ENCODE measurements at regions not wholly inside any gene's neighbourhood (a gene's known extent, or its start where the extent isn't known, plus 50 kb on each side); places are given as distances from the start of the nearest gene placed in this dataset.

- no peaks in the 10 kb centered on the region for H3K27me3 Mint-ChIP-seq
- H3K36me3 Mint-ChIP-seq = no peaks in the 10 kb centered on the region
- H3K4me3 Mint-ChIP-seq = no peak overlapping the region
- H3K27ac Mint-ChIP-seq = no peak overlapping the region
- H3K27ac ChIP-seq (ENCODE audit: insufficient read depth, low read length, poor library complexity, severe bottlenecking) = no peak overlapping the region
- H3K4me1 ChIP-seq (ENCODE audit: control insufficient read depth, insufficient read depth, low read length, poor library complexity, severe bottlenecking) = no peaks in the 10 kb centered on the region
- H3K9me3 ChIP-seq (ENCODE audit: control insufficient read depth in 2 of 2, low read length in 2 of 2) = no peaks in the 10 kb centered on the region
- peaks cover 0 to 9% (median 4%) of the 10 kb centered on the region in 7 donors for H3K9me3 Mint-ChIP-seq
- no peaks in the 10 kb centered on the region for H3K27me3 ChIP-seq (ENCODE audit: control insufficient read depth, insufficient read depth, low read length)
- no peak overlapping the region for H3K4me3 ChIP-seq (ENCODE audit: low read depth, low read length)
- ATAC-seq (ENCODE audit: low read depth in 2 of 2) = no peak
- no peaks in the 10 kb centered on the region for H3K4me1 Mint-ChIP-seq
- no peaks in the 10 kb centered on the region for H3K36me3 ChIP-seq (ENCODE audit: control insufficient read depth, insufficient read depth, low read length)
- no peak for DNase-seq
These were observed 553.1 kb downstream of the ZNF608 start for GRCh38 chr5:124193371-124193789.

- H3K9me3 Mint-ChIP-seq = peaks cover 0 to 5% (median 4%) of the 10 kb centered on the region in 7 donors
- H3K4me1 ChIP-seq (ENCODE audit: control insufficient read depth, insufficient read depth, low read length, poor library complexity, severe bottlenecking) = no peaks in the 10 kb centered on the region
- no peak for ATAC-seq (ENCODE audit: low read depth in 2 of 2)
These were observed 553.7 kb downstream of the ZNF608 start for GRCh38 chr5:124192716-124193115.

GRCh38 chr5:124185716-124186115, 560.7 kb downstream of the ZNF608 start:
- H3K4me1 Mint-ChIP-seq = no peaks in the 10 kb centered on the region
- Histone ChIP-seq H3K27ac (ENCODE audit: insufficient read depth, low read length, poor library complexity, severe bottlenecking) (no peak overlapping the region), H3K36me3 (ENCODE audit: control insufficient read depth, insufficient read depth, low read length) (no peaks in the 10 kb centered on the region), H3K27me3 (ENCODE audit: control insufficient read depth, insufficient read depth, low read length) (no peaks in the 10 kb centered on the region), H3K9me3 (ENCODE audit: control insufficient read depth in 2 of 2, low read length in 2 of 2) (no peaks in the 10 kb centered on the region), H3K4me3 (ENCODE audit: low read depth, low read length) (no peak overlapping the region), H3K4me1 (ENCODE audit: control insufficient read depth, insufficient read depth, low read length, poor library complexity, severe bottlenecking) (no peaks in the 10 kb centered on the region)
- DNase-seq (no peak), ATAC-seq (ENCODE audit: low read depth in 2 of 2) (no peak)
- H3K4me3 Mint-ChIP-seq = no peak overlapping the region
- H3K27ac Mint-ChIP-seq = no peak overlapping the region
- H3K27me3 Mint-ChIP-seq = no peaks in the 10 kb centered on the region
- no peaks in the 10 kb centered on the region for H3K36me3 Mint-ChIP-seq
- H3K9me3 Mint-ChIP-seq = peaks cover 0 to 15% (median 4%) of the 10 kb centered on the region in 7 donors

More at GRCh38 chr5:124192716-124193115, 553.7 kb downstream of the ZNF608 start:
- Mint-ChIP-seq H3K4me3 (no peak overlapping the region), H3K4me1 (no peaks in the 10 kb centered on the region), H3K36me3 (no peaks in the 10 kb centered on the region), H3K27me3 (no peaks in the 10 kb centered on the region), H3K27ac (no peak overlapping the region)
- DNase-seq = no peak
- no peak overlapping the region for H3K27ac ChIP-seq (ENCODE audit: insufficient read depth, low read length, poor library complexity, severe bottlenecking)
- no peaks in the 10 kb centered on the region for H3K9me3 ChIP-seq (ENCODE audit: control insufficient read depth in 2 of 2, low read length in 2 of 2)
- no peaks in the 10 kb centered on the region for H3K27me3 ChIP-seq (ENCODE audit: control insufficient read depth, insufficient read depth, low read length)
- H3K4me3 ChIP-seq (ENCODE audit: low read depth, low read length) = no peak overlapping the region
- H3K36me3 ChIP-seq (ENCODE audit: control insufficient read depth, insufficient read depth, low read length) = no peaks in the 10 kb centered on the region

DNA sequence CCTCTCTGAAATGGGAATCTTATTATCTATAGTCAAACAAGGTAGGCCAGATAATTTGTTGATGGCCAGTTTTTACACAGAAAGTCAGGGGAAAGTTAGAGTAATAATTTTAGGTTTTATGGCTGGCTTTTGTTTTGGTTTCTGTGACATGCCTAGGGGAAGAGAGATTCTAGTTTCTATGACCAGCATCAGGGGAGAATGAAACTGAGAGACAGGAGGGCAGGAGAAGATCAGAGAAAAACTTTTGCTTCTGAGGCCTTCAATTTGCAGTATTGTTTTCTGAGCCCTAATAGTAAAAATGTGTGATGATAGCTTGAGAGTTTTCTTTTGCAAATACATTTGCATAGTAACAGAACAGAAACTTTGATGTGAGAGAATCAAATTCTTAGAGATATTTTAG, 564.3 kb downstream of the ZNF608 start:
- no peaks in the 10 kb centered on the region for H3K4me1 Mint-ChIP-seq
- H3K36me3 ChIP-seq (ENCODE audit: control insufficient read depth, insufficient read depth, low read length) = no peaks in the 10 kb centered on the region
- ATAC-seq (ENCODE audit: low read depth in 2 of 2) (no peak), DNase-seq (no peak)
- no peak overlapping the region for H3K27ac Mint-ChIP-seq
- no peaks in the 10 kb centered on the region for H3K27me3 Mint-ChIP-seq
- H3K36me3 Mint-ChIP-seq = no peaks in the 10 kb centered on the region
- H3K4me3 Mint-ChIP-seq = no peak overlapping the region
- H3K27ac ChIP-seq (ENCODE audit: insufficient read depth, low read length, poor library complexity, severe bottlenecking) = no peak overlapping the region
- H3K4me1 ChIP-seq (ENCODE audit: control insufficient read depth, insufficient read depth, low read length, poor library complexity, severe bottlenecking) = no peaks in the 10 kb centered on the region
- H3K9me3 Mint-ChIP-seq = peaks cover 2 to 15% (median 7%) of the 10 kb centered on the region in 7 donors
- no peaks in the 10 kb centered on the region for H3K27me3 ChIP-seq (ENCODE audit: control insufficient read depth, insufficient read depth, low read length)
- no peak overlapping the region for H3K4me3 ChIP-seq (ENCODE audit: low read depth, low read length)
- no peaks in the 10 kb centered on the region for H3K9me3 ChIP-seq (ENCODE audit: control insufficient read depth in 2 of 2, low read length in 2 of 2)

DNA sequence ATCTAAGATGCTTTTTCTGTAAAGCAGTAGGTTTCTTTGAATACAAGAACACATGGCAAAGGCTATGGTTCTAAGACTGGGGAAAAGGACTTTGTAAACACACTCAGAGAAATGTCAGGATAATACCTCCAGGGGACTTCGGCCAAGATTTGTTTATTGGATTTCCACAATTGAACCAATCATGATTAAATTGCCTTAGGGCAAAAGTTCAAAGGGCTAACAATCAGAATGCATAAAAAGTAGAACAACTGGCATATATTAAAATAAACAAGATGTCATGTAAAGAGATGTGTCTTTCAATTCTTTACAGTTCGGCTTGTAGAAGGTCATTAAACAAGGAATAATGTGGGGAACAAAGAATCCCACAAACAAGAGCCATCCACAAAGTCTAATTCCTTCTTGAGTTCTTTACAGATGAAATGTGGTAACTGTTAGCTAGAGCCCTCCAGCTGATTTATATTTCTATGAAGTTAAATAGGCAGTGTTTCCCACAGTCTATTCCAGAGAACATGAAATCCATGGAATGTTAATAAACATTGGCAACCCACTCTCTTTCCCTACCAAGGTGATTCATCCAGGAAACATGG, 565.5 kb downstream of the ZNF608 start:
- DNase-seq (no peak), ATAC-seq (ENCODE audit: low read depth in 2 of 2) (no peak)
- Mint-ChIP-seq H3K27ac (no peak overlapping the region), H3K4me3 (no peak overlapping the region), H3K36me3 (no peaks in the 10 kb centered on the region), H3K4me1 (no peaks in the 10 kb centered on the region), H3K9me3 (peaks cover 0 to 8% (median 6%) of the 10 kb centered on the region in 7 donors), H3K27me3 (no peaks in the 10 kb centered on the region)
- H3K36me3 ChIP-seq (ENCODE audit: control insufficient read depth, insufficient read depth, low read length) = no peaks in the 10 kb centered on the region
- no peak overlapping the region for H3K27ac ChIP-seq (ENCODE audit: insufficient read depth, low read length, poor library complexity, severe bottlenecking)
- no peaks in the 10 kb centered on the region for H3K9me3 ChIP-seq (ENCODE audit: control insufficient read depth in 2 of 2, low read length in 2 of 2)
- no peaks in the 10 kb centered on the region for H3K4me1 ChIP-seq (ENCODE audit: control insufficient read depth, insufficient read depth, low read length, poor library complexity, severe bottlenecking)
- H3K4me3 ChIP-seq (ENCODE audit: low read depth, low read length) = no peak overlapping the region
- no peaks in the 10 kb centered on the region for H3K27me3 ChIP-seq (ENCODE audit: control insufficient read depth, insufficient read depth, low read length)

DNA sequence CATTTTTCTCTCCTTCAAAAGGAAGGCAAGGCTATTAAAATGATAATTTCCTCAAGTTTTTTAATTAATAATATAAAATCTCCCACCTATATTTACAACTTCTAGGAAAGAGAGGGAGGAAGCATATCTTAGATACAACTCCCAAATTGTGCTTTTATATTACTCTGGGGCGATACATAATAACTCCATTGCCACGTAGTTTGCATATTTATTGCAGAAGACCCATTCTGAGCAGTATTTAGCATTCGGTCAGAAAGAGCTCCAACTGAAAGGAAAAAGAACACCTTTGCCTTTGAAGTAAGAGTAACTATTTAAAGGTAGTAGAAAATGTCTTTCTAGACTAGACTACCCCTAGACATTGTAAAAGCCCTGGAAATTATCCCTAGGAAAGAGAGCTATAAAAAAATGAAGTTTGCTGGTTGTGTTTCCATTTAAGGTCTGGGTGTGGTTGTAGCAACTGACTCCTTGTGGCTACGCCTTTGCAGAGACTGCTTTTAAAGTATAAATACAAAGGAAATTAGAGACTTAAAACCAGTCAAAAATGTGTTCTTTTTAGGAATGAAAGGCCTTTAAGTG, 566.1 kb downstream of the ZNF608 start:
- no peaks in the 10 kb centered on the region for H3K4me1 ChIP-seq (ENCODE audit: control insufficient read depth, insufficient read depth, low read length, poor library complexity, severe bottlenecking)
- Mint-ChIP-seq H3K4me3 (no peak overlapping the region), H3K27ac (no peak overlapping the region), H3K27me3 (no peaks in the 10 kb centered on the region), H3K9me3 (peaks cover 0 to 8% (median 5%) of the 10 kb centered on the region in 7 donors), H3K4me1 (no peaks in the 10 kb centered on the region), H3K36me3 (no peaks in the 10 kb centered on the region)
- no peaks in the 10 kb centered on the region for H3K9me3 ChIP-seq (ENCODE audit: control insufficient read depth in 2 of 2, low read length in 2 of 2)
- H3K36me3 ChIP-seq (ENCODE audit: control insufficient read depth, insufficient read depth, low read length) = no peaks in the 10 kb centered on the region
- no peak overlapping the region for H3K27ac ChIP-seq (ENCODE audit: insufficient read depth, low read length, poor library complexity, severe bottlenecking)
- no peak overlapping the region for H3K4me3 ChIP-seq (ENCODE audit: low read depth, low read length)
- H3K27me3 ChIP-seq (ENCODE audit: control insufficient read depth, insufficient read depth, low read length) = no peaks in the 10 kb centered on the region
- ATAC-seq (ENCODE audit: low read depth in 2 of 2) = no peak
- no peak for DNase-seq

- Mint-ChIP-seq H3K9me3 (peaks cover 0 to 7% (median 4%) of the 10 kb centered on the region in 7 donors), H3K4me3 (no peak overlapping the region), H3K27me3 (no peaks in the 10 kb centered on the region), H3K36me3 (no peaks in the 10 kb centered on the region), H3K4me1 (no peaks in the 10 kb centered on the region), H3K27ac (no peak overlapping the region)
- DNase-seq (no peak), ATAC-seq (ENCODE audit: low read depth in 2 of 2) (no peak)
- H3K36me3 ChIP-seq (ENCODE audit: control insufficient read depth, insufficient read depth, low read length) = no peaks in the 10 kb centered on the region
- no peaks in the 10 kb centered on the region for H3K4me1 ChIP-seq (ENCODE audit: control insufficient read depth, insufficient read depth, low read length, poor library complexity, severe bottlenecking)
- H3K4me3 ChIP-seq (ENCODE audit: low read depth, low read length) = no peak overlapping the region
- no peak overlapping the region for H3K27ac ChIP-seq (ENCODE audit: insufficient read depth, low read length, poor library complexity, severe bottlenecking)
- no peaks in the 10 kb centered on the region for H3K9me3 ChIP-seq (ENCODE audit: control insufficient read depth in 2 of 2, low read length in 2 of 2)
- H3K27me3 ChIP-seq (ENCODE audit: control insufficient read depth, insufficient read depth, low read length) = no peaks in the 10 kb centered on the region
These were observed 566.6 kb downstream of the ZNF608 start for GRCh38 chr5:124179819-124180218.

- DNase-seq (no peak), ATAC-seq (ENCODE audit: low read depth in 2 of 2) (no peak)
- H3K4me3 Mint-ChIP-seq = peak overlapping the region in 1 of 4 donors; percentile 47
- no peak overlapping the region for H3K27ac ChIP-seq (ENCODE audit: insufficient read depth, low read length, poor library complexity, severe bottlenecking)
- H3K4me1 ChIP-seq (ENCODE audit: control insufficient read depth, insufficient read depth, low read length, poor library complexity, severe bottlenecking) = no peaks in the 10 kb centered on the region
- no peak overlapping the region for H3K4me3 ChIP-seq (ENCODE audit: low read depth, low read length)
- H3K36me3 ChIP-seq (ENCODE audit: control insufficient read depth, insufficient read depth, low read length) = no peaks in the 10 kb centered on the region
- H3K9me3 Mint-ChIP-seq = peaks cover 0 to 7% (median 5%) of the 10 kb centered on the region in 7 donors
- H3K9me3 ChIP-seq (ENCODE audit: control insufficient read depth in 2 of 2, low read length in 2 of 2) = no peaks in the 10 kb centered on the region
- no peaks in the 10 kb centered on the region for H3K27me3 ChIP-seq (ENCODE audit: control insufficient read depth, insufficient read depth, low read length)
- H3K27me3 Mint-ChIP-seq = no peaks in the 10 kb centered on the region
- H3K4me1 Mint-ChIP-seq = no peaks in the 10 kb centered on the region
- H3K27ac Mint-ChIP-seq = no peak overlapping the region
- no peaks in the 10 kb centered on the region for H3K36me3 Mint-ChIP-seq
These were observed 568.4 kb downstream of the ZNF608 start for GRCh38 chr5:124178050-124178449.
